Stimulated activated naive B cell treated with anti-CD40 and anti-IgM and Interleukin-4, amounts not matched to agents 10 μg/mL and 1 μg/mL and 100 μg/mL, for 72 hours (primary cell): ENCODE measurements at regions not wholly inside any gene's neighbourhood (a gene's known extent, or its start where the extent isn't known, plus 50 kb on each side); places are given as distances from the start of the nearest gene placed in this dataset.

Source experiments
- ATAC-seq, 2 donors: fragments of 150-1000 bp; cut with Tn5 transposase; replicated peaks; 2 replicates each; pipeline ENCODE4 v1.10.0; 2021; ENCODE audit warnings: moderate library complexity in 1 of 2
- DNase-seq: peaks from one replicate; pipeline ENCODE4 v3.0.0; 2021
- H3K27ac Mint-ChIP-seq: one replicate; pipeline ENCODE4 v1.8.0; 2022; ENCODE audit warnings: mild to moderate bottlenecking, mixed read lengths
- H3K27me3 Mint-ChIP-seq, 2 donors: one replicate each; pipeline ENCODE4 v1.8.0; 2022; ENCODE audit warnings: mixed read lengths in 2 of 2
- H3K36me3 Mint-ChIP-seq, 2 donors: one replicate each; pipeline ENCODE4 v1.8.0; 2022; ENCODE audit warnings: mixed read lengths in 2 of 2, mild to moderate bottlenecking in 1 of 2
- H3K4me1 Mint-ChIP-seq, 2 donors: one replicate each; pipeline ENCODE4 v1.8.0; 2022; ENCODE audit warnings: mixed read lengths in 2 of 2, mild to moderate bottlenecking in 1 of 2
- H3K4me3 Mint-ChIP-seq, 2 donors: one replicate each; pipeline ENCODE4 v1.8.0; 2022; ENCODE audit warnings: mild to moderate bottlenecking in 2 of 2, mixed read lengths in 2 of 2, moderate library complexity in 1 of 2
- H3K9me3 Mint-ChIP-seq, 2 donors: one replicate each; pipeline ENCODE4 v1.8.0; 2022; ENCODE audit warnings: mixed read lengths in 2 of 2, mild to moderate bottlenecking in 1 of 2

DNA sequence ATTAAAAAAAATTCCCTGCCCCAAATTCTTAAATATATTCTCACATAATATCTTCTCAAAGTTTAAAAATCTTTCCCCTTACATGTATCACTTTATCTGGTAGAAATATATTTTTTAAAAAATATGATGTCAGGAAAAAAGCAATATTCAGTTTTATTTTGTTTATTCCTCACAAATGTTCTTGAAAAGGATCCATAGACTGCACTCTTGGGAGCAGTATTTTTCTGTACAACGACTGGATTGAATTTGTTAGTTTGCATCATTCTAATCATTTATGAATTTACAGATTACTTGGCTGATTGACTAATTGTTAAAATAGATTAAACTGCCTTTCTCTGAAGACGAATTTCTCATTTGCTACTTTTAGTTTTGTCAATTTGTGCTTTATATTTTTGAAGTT, 468.1 kb upstream of the NOVA1 start:
- no peak for ATAC-seq
- Mint-ChIP-seq H3K4me1 (no peaks in the 10 kb centered on the region), H3K27ac (no peak overlapping the region), H3K36me3 (no peaks in the 10 kb centered on the region), H3K27me3 (no peaks in the 10 kb centered on the region), H3K4me3 (no peak overlapping the region), H3K9me3 (peaks cover 0 to 1% of the 10 kb centered on the region in 2 donors)
- no peak for DNase-seq

DNA sequence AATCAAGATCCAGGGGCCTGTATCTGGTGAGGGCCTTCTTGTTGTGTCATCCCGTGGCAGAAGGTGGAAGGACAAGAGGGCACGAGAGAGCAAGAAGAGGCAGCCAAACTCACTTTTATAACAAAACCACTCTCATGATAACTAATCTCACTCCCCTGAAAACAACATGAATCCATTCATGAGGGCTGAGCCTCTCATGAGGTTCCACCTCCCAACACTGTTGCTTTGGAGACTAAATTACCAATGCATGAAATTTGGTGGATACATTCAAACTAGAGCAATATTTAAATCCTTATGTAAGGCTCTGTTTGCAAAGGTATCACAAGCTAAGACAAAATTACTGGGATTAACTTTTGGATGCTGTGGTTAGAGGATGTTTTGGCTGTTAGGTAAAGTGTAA, 470.1 kb upstream of the NOVA1 start:
- Mint-ChIP-seq H3K4me1 (no peaks in the 10 kb centered on the region), H3K27me3 (no peaks in the 10 kb centered on the region), H3K4me3 (no peak overlapping the region), H3K9me3 (peaks cover 0 to 1% of the 10 kb centered on the region in 2 donors), H3K27ac (no peak overlapping the region), H3K36me3 (no peaks in the 10 kb centered on the region)
- DNase-seq: no peak
- no peak for ATAC-seq

GRCh38 chr14:27072589-27072988, 474.8 kb upstream of the NOVA1 start:
- ATAC-seq: no peak
- no peak for DNase-seq
- Mint-ChIP-seq H3K4me3 (no peak overlapping the region), H3K36me3 (no peaks in the 10 kb centered on the region), H3K27me3 (no peaks in the 10 kb centered on the region), H3K9me3 (peaks cover 0 to 2% of the 10 kb centered on the region in 2 donors), H3K27ac (no peak overlapping the region), H3K4me1 (no peaks in the 10 kb centered on the region)

GRCh38 chr14:27075503-27075902, 477.7 kb upstream of the NOVA1 start:
- no peak overlapping the region for H3K4me3 Mint-ChIP-seq

GRCh38 chr14:27077214-27077613, 479.4 kb upstream of the NOVA1 start:
- H3K4me1 Mint-ChIP-seq: no peaks in the 10 kb centered on the region
- no peaks in the 10 kb centered on the region for H3K36me3 Mint-ChIP-seq
- H3K27ac Mint-ChIP-seq: no peak overlapping the region
- DNase-seq (no peak), ATAC-seq (no peak)
- no peak overlapping the region for H3K4me3 Mint-ChIP-seq
- no peaks in the 10 kb centered on the region for H3K27me3 Mint-ChIP-seq
- H3K9me3 Mint-ChIP-seq: peaks cover 0 to 2% of the 10 kb centered on the region in 2 donors

More at GRCh38 chr14:27075503-27075902, 477.7 kb upstream of the NOVA1 start:
- no peaks in the 10 kb centered on the region for H3K36me3 Mint-ChIP-seq
- no peaks in the 10 kb centered on the region for H3K4me1 Mint-ChIP-seq
- no peak for DNase-seq
- no peak for ATAC-seq
- no peak overlapping the region for H3K27ac Mint-ChIP-seq
- H3K9me3 Mint-ChIP-seq: peaks cover 0 to 2% of the 10 kb centered on the region in 2 donors
- no peaks in the 10 kb centered on the region for H3K27me3 Mint-ChIP-seq

DNA sequence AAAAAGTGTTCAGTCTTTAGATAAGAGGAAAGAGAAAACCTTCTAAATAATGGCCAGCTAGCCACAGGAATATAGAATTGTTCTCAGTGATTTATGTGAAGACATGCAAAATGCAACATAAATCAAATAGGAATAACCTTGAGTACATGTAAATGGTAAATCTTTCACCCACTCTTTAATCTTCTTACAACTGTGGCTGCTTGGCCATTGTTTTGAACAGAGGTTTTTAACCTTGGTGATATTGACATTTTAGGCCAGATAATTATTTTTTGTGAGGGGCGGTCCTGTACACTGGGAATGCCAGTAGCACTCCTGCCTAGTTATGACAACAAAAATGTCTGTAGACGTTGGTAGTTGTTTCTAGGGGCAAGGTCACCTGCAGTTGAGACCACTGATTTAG, 479.9 kb upstream of the NOVA1 start:
- Mint-ChIP-seq H3K36me3 (no peaks in the 10 kb centered on the region), H3K9me3 (peaks cover 3 to 4% of the 10 kb centered on the region in 2 donors), H3K27ac (no peak overlapping the region), H3K4me1 (no peaks in the 10 kb centered on the region), H3K27me3 (no peaks in the 10 kb centered on the region), H3K4me3 (no peak overlapping the region)
- ATAC-seq (no peak), DNase-seq (no peak)

DNA sequence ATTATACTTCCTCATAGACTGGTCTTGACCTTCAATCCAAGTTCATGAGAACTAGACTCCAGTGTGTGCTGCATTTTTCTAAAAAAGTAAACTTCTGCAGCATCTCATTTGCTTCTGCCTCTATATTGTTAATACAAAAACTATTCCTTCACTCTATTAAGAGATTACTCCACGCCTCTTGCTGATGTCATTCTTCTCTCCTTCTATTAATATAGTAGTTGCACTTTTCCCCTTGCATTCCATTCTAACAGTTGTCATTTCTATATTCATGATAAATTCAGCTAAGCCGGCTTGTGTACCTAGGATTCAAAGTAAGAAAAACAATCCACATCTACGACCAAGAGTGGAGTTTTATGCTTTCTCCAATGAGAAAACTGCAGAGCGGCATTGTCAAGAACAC, 480.4 kb upstream of the NOVA1 start:
- H3K4me3 Mint-ChIP-seq: no peak overlapping the region
- H3K27me3 Mint-ChIP-seq: no peaks in the 10 kb centered on the region
- H3K36me3 Mint-ChIP-seq: no peaks in the 10 kb centered on the region
- H3K9me3 Mint-ChIP-seq: peaks cover 3 to 4% of the 10 kb centered on the region in 2 donors
- no peaks in the 10 kb centered on the region for H3K4me1 Mint-ChIP-seq
- DNase-seq (no peak), ATAC-seq (no peak)
- no peak overlapping the region for H3K27ac Mint-ChIP-seq

DNA sequence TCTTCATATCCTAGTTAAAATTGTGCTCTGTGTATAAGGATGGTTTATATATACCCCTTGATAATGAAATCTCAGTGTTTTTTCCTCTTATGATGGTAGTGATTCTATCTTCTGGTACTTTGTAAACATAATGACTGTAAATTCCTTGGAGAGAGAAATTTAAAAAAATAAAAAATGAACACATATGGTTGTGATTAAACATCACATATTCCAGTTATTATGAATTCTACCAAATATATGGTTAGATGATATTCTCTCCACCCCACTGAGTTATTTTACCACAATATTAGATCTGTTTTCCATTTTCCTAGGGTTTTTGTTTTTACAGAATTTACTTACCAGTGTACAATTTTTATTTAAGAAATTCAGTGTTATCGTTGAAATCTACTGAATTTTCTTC, 481.9 kb upstream of the NOVA1 start:
- no peaks in the 10 kb centered on the region for H3K36me3 Mint-ChIP-seq
- DNase-seq: no peak
- H3K4me3 Mint-ChIP-seq: no peak overlapping the region
- no peaks in the 10 kb centered on the region for H3K4me1 Mint-ChIP-seq
- no peaks in the 10 kb centered on the region for H3K27me3 Mint-ChIP-seq
- ATAC-seq: no peak
- peaks cover 3 to 4% of the 10 kb centered on the region in 2 donors for H3K9me3 Mint-ChIP-seq
- H3K27ac Mint-ChIP-seq: no peak overlapping the region

DNA sequence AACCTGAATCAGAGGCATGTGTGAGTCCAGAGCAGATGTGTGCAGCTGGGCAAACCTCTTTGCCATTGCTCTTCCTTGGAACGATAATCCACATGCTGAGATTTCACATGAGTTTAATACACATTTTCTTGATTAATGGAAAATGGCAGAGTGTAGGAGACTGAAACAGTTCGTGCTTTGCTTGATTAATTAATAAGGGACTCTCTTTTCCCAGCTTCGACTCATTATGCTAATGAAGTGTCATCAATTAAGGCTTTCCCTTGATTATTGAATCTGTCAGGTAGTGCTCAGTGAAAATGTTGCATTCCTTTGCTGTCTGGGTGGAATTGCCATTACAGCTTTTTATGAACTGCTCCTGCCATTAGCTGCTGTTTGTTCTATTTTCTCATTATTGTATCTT, 487.7 kb upstream of the NOVA1 start:
- no peak overlapping the region for H3K4me3 Mint-ChIP-seq
- H3K9me3 Mint-ChIP-seq: peaks cover 3% of the 10 kb centered on the region in 2 donors
- DNase-seq (no peak), ATAC-seq (no peak)
- H3K4me1 Mint-ChIP-seq: no peaks in the 10 kb centered on the region
- H3K27ac Mint-ChIP-seq: no peak overlapping the region
- no peaks in the 10 kb centered on the region for H3K36me3 Mint-ChIP-seq
- H3K27me3 Mint-ChIP-seq: no peaks in the 10 kb centered on the region

DNA sequence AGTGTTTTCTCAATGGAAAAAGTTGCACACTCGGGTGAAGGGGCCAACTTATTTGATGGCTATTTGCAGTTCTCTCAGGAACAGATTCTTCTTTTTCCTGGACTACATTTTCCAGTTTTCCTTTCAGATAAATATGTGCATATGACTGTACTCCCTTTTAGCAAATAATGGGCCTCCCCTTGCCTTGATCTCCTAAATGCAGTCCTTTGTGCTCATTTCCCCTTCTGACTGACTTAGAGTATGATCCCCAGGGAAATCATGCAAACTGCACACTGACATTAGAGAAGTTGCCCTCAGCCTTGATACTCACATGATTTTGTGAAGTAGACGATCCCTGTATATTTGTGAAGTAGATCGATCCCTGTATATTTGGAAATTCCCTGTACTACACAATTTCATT, 492.9 kb upstream of the NOVA1 start:
- no peaks in the 10 kb centered on the region for H3K27me3 Mint-ChIP-seq

DNA sequence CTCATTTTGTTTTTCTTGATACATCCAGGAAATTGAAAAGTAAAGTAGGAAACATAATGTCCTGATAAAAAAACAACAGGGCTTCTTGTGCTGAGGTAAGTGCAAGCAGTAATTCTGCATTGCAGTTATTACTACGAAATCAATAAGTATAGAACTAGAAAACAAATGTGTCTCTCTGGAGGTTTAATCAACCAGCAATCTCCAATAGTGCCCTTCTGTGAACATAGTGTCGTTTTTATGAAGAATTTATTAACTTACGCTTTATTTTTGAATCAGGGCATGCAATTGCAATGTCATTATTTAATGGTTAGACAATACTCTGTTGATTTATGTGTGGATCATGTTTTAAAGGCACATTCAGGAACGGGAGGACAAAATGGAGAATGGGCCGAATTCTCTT, 494.1 kb upstream of the NOVA1 start:
- Mint-ChIP-seq H3K27me3 (no peaks in the 10 kb centered on the region), H3K36me3 (no peaks in the 10 kb centered on the region)

More for the DNA sequence above, 492.9 kb upstream of the NOVA1 start:
- ATAC-seq (no peak), DNase-seq (no peak)
- H3K36me3 Mint-ChIP-seq: no peaks in the 10 kb centered on the region
- no peak overlapping the region for H3K4me3 Mint-ChIP-seq
- peaks cover 0 to 3% of the 10 kb centered on the region in 2 donors for H3K9me3 Mint-ChIP-seq
- no peak overlapping the region for H3K27ac Mint-ChIP-seq
- no peaks in the 10 kb centered on the region for H3K4me1 Mint-ChIP-seq

GRCh38 chr14:27096091-27096490, 498.3 kb upstream of the NOVA1 start:
- no peak for ATAC-seq
- no peak for DNase-seq

More for the DNA sequence above, 494.1 kb upstream of the NOVA1 start:
- no peak overlapping the region for H3K27ac Mint-ChIP-seq
- no peaks in the 10 kb centered on the region for H3K4me1 Mint-ChIP-seq
- peaks cover 0 to 4% of the 10 kb centered on the region in 2 donors for H3K9me3 Mint-ChIP-seq
- H3K4me3 Mint-ChIP-seq: no peak overlapping the region
- no peak for ATAC-seq
- DNase-seq: no peak

DNA sequence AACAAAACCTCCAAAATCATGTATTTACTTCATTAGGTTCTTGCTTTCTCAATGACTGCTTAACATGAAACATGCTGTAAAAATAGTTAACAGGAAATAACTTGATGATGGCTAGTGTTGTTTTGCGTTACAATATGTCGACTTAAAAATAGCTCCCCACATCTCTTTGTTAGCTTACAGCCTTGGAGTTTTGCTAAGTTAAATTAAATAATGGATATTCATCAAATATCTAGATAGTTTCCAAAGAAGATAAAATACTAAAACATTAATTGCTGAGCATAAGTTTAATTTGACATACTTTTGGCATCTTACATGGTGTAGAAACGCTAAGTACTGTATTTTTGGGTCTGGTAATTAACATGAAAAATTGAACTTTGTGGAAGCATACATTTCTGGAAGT, 500.6 kb upstream of the NOVA1 start:
- Mint-ChIP-seq H3K4me1 (no peaks in the 10 kb centered on the region), H3K4me3 (no peak overlapping the region), H3K27ac (no peak overlapping the region), H3K27me3 (no peaks in the 10 kb centered on the region), H3K9me3 (peaks cover 0 to 8% of the 10 kb centered on the region in 2 donors), H3K36me3 (no peaks in the 10 kb centered on the region)
- ATAC-seq: no peak
- no peak for DNase-seq

More at GRCh38 chr14:27096091-27096490, 498.3 kb upstream of the NOVA1 start:
- no peak overlapping the region for H3K27ac Mint-ChIP-seq
- H3K27me3 Mint-ChIP-seq: no peaks in the 10 kb centered on the region
- H3K4me3 Mint-ChIP-seq: no peak overlapping the region
- no peaks in the 10 kb centered on the region for H3K4me1 Mint-ChIP-seq
- H3K9me3 Mint-ChIP-seq: peaks cover 0 to 10% of the 10 kb centered on the region in 2 donors
- H3K36me3 Mint-ChIP-seq: no peaks in the 10 kb centered on the region

- Mint-ChIP-seq H3K9me3 (peaks cover 0 to 12% of the 10 kb centered on the region in 2 donors), H3K4me3 (no peak overlapping the region), H3K36me3 (no peaks in the 10 kb centered on the region), H3K27me3 (no peaks in the 10 kb centered on the region), H3K4me1 (no peaks in the 10 kb centered on the region), H3K27ac (no peak overlapping the region)
- ATAC-seq (no peak), DNase-seq (no peak)
These were observed 516.3 kb upstream of the NOVA1 start for GRCh38 chr14:27114180-27114579.

DNA sequence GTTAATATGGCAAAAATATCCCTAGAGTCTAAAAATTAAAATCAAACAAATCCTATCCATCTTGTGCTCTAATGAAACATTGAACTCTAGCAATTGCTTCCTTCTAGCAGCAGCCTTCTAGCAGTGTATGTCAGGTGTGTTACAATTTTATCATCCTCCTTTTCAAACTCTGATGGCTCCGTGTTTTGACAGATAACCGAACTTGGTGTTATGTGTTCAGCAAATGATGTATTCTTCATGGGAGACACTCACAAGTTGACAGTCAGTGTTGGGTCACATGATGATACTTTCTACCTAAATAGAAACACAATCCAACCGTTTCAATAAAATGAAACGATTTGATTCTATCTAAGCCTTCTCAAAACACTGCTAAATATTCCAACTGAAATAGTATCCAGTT, 525.3 kb upstream of the NOVA1 start:
- H3K36me3 Mint-ChIP-seq: no peaks in the 10 kb centered on the region

DNA sequence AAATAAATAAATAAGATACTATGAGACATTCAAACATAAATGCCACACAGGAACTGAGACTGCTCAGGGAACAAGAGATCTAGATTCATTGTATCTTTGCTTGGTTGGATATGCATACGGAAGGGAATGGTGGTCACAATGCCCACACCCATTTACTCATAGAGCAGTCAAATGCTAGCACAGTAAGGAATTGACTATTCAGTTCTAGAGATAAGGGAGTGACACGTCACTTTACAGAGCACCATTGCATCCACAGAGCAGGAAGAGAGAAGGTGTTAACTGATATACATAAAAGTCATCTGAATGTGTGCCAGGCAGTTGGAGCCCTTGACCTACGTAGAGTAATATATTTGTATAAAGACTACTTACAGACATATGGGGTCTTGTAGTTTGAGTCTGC, 530.0 kb upstream of the NOVA1 start:
- DNase-seq: no peak
- H3K4me1 Mint-ChIP-seq: no peaks in the 10 kb centered on the region
- no peak for ATAC-seq
- H3K27me3 Mint-ChIP-seq: no peaks in the 10 kb centered on the region
- peaks cover 0 to 6% of the 10 kb centered on the region in 2 donors for H3K9me3 Mint-ChIP-seq
- H3K4me3 Mint-ChIP-seq: no peak overlapping the region
- H3K27ac Mint-ChIP-seq: no peak overlapping the region
- no peaks in the 10 kb centered on the region for H3K36me3 Mint-ChIP-seq

More for the DNA sequence above, 525.3 kb upstream of the NOVA1 start:
- H3K27me3 Mint-ChIP-seq: no peaks in the 10 kb centered on the region
- peaks cover 8 to 9% of the 10 kb centered on the region in 2 donors for H3K9me3 Mint-ChIP-seq
- no peak for ATAC-seq
- H3K4me3 Mint-ChIP-seq: no peak overlapping the region
- H3K4me1 Mint-ChIP-seq: no peaks in the 10 kb centered on the region
- DNase-seq: no peak
- no peak overlapping the region for H3K27ac Mint-ChIP-seq
